COR-L47 (cell line): ENCODE measurements at regions not wholly inside any gene's neighbourhood (a gene's known extent, or its start where the extent isn't known, plus 50 kb on each side); places are given as distances from the start of the nearest gene placed in this dataset.

Experiments used
- DNase-seq: peaks from one replicate; lab custom pipeline; 2025; lab: John Stamatoyannopoulos, UW

DNA sequence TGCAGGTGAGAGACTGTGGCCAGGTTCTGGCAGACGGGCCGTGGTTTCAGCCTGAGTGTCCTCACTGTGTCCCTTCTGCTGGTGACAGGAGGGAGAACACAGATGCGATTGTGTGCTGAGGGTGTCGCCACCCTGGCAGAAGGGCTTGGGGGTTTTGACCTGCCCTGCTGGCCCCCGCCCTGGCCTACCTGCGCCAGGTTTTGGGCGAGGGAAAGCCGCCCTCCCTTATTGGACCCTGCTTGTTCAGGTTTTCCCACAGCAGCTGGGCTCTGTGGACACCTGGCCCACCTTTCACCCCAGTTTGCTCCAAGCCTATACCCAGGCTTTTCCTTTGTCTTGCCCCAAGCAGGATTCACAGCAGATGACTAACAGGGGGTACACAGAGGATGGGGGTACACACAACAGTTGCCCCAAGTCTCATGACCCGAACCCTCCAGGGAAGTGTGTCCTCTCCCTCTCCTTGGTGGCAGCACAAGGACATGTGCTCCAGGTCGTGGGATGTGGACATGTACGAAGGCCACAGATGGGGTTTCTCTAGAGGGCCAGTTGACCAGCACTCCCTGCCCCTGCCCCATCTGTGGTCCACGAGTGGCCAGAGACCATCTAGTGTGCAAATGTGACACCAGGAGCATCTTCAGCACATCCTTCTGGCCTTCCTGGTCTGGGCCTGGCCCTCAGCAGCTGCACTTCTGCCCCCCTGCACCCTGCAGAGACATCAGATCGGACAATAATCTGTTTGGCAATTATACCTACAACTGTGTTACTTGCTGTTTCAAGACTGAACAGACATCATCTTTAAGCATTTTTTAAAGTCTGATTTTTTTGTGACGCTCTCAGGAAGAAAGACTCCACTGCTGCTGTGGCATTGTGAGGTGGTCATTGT is 265.8 kb upstream of the IRX4 start:
- no peak for DNase-seq

DNA sequence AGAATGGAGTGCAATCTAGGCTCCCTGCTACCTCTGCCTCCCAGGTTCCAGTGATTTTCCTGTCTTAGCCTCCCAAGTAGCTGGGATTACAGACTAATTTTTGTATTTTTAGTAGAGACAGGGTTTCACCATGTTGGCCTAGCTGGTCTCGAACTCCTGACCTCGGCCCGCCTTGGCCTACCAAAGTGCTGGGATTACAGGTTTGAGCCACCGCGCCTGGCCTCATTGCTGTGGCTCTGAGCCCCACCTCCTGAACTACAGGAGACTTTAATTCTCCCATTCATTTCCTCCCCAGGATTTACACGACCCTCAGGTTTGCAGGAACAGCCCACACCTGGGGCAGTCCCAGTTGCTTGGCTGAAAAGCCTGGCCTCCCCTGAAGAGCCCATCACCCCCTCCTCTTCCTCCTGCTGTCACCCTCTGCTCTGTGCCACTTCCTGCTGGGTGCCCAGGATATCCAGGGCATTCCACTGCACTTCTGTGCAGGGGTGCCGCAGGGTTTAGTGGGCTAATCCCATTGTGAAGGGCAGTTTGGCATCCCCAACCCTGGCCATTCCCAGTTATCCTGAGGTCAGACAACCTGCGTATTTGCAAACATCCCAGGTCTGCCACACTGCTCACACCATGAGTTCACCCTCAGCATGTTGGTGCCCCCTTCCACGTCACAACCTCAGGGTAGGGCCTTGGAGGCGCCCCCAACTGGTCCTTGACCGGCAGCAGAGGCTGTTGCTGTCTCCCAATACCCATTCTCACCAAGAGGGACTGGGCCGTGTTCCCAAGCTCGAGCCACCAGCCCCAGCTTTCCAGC is 265.0 kb upstream of the IRX4 start:
- no peak for DNase-seq

DNA sequence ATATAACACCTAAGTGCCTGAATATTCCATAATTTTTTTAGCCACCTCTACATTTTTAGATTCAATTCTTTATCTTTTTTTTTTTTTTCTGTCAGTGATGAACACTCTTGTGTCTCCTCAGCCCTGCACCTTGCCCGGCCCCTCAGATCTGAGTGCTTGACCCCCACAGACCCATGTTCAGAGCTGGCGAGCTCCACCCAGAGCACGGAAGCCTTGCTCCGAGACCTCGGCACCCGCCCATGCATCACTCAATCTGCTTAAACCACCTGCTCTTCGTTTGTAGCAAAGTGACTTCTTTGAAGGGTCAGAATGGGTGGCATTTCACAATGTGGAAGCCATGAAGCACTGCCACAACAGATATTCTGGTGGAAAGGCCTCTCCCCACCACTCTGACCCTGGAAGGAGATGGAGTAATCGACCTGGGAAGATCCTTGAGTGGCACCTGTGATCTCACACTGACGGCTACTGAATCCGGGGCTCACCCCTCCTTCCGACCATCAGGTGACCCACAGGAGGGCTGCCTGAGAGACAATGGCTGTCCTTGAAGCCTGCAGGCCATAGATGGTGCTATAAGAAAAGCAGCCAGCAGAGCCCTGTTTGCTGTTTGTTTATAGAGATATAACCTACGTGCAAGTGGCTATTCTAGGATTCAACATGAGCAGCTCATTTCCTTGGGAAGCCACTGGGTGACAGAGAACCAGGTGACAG is 261.1 kb upstream of the IRX4 start:
- DNase-seq: no peak

DNA sequence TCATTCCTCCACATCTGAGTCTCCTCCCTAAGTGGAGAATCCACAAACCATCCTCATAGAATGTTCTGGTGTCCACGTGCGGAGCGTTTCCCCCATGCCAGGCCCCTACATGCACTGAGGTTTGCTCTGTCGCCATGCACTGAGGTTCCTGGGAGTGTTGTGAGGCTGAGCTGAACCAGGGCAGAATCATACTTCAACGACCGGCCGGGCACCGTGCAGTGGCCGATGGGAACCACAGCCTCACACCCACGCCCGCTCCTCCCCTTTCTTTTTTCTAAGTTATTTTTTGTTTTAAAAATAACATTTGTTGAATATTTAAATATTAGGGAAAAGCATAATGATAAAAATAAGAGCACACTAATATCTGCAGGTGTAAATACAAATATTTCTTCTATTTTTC is 260.4 kb upstream of the IRX4 start:
- DNase-seq: no peak

DNA sequence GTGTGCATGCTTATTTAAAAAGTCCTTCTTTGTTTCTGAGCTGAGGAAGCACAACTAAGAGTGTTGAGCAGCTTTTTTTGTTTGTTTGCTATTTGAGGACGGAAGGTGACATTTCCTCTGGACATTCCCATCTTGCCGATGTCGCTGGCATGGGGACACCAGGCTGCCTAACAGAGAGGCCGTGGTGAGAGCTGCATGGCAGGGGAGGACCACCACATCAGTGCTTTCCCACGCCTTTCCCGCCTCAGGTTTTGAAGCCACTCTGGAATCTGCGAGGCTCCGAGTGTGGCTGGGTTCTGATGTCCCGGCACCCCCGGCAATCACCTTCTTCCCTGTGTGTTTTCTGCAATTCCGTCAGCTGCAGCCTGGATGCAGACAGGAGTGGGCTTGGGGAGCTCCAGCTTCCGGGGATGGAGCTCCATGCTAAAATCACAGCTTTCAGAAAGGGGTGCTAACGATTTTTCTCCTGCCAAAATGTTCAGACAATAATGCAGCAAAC is 259.8 kb upstream of the IRX4 start:
- no peak for DNase-seq

DNA sequence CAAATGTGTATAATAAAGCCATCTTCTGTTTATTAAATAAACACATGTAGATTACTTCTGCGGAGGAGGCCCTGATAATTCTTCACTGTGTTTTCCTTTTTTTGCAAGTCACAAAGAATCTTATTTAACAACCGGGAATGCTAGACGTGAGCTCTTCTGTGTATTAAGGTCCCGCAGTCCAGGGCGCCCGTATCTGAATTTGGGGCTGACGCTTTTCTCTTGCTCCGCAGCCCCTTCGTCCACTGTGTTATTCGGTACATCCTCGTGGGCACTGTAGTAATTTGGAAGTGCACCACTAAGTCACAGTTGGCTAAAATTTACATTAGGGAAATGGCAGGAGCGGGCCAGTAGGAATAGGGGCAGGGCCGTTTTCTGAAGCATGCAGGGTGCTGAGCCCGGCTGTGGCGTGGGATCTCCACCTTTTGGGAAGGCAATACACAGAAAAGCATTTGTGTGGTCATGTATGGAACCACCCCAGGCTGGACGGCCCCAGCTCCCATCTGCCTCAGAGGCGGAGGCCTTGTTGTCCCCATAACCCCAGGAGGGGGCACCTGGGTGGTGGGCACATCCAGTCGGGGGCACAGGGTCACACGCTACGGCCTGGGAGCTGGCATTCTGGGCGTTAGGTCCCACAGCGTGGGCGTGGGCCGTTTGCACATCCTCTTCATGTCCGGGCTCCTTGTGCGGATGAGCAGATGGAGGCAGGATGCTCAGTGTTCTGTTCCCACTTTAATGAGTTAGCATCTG is 258.7 kb upstream of the IRX4 start:
- DNase-seq: no peak

DNA sequence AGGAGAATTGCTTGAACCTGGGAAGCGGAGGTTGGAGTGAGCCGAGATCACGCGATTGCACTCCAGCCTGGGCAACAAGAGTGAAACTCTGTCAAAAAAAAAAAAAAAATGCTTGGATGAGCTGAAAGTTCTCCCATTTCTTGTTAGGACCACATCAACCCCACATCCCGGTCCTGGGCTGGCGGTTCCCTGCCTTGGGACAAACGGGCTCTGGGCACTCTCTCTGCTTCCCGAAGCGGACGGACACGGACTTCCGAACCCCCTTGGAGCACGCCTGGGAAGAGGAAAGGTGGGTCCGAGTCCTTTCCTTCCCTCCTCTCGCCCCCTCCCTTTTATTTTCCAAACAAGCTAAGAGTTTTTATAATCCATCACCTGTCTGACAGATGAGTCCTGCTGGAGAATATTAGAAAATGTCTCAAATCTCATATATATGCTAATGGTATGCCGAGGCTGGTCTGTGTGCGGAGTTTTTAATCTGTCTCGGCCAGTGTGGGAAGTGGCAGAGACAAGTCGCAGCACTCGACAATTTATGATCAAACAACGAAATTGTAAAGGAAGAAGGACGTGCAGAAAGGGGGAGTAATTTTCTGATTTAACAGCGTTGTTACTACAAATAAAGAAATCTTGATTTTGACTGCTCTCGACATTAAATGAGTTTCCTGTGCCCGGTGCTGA is 257.9 kb upstream of the IRX4 start:
- no peak for DNase-seq

DNA sequence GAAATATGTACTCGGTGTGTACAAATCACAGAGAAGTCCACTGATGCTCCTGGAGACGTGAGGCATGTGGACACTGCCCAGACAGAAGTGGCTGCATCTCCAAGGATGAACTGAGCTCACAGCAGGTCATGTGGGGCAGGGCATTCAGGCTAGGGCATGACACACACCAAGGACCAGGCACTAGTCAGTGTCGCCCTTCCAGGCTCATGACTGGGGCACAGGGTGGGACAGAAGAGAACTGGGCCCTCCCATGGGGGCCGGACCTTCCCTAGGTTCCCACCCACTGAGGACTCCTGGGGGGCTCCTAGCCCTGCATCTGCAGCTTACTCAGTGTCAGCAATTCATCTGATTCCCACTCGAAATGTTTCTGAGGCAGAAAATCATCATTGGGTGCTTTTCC is 256.8 kb upstream of the IRX4 start:
- no peak for DNase-seq

DNA sequence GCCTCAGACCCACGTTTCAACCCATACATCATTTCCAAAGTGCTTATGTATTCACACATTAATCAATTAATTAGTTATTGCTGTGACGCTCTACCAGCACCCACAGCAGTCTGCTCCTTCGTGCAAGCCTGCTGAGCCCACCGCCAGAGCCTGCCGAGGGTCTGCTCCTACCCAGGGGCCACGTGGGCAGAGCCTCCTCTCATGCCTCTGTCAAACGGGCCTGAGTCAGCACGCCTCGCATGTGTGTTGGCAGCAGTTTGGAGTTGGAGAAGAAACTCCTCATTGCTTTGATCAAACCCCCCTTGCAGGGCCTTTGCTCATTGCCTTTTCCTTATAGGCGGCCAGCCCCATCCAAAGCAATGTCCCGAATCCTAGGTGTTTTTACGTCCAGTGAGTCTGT is 256.2 kb upstream of the IRX4 start:
- no peak for DNase-seq

DNA sequence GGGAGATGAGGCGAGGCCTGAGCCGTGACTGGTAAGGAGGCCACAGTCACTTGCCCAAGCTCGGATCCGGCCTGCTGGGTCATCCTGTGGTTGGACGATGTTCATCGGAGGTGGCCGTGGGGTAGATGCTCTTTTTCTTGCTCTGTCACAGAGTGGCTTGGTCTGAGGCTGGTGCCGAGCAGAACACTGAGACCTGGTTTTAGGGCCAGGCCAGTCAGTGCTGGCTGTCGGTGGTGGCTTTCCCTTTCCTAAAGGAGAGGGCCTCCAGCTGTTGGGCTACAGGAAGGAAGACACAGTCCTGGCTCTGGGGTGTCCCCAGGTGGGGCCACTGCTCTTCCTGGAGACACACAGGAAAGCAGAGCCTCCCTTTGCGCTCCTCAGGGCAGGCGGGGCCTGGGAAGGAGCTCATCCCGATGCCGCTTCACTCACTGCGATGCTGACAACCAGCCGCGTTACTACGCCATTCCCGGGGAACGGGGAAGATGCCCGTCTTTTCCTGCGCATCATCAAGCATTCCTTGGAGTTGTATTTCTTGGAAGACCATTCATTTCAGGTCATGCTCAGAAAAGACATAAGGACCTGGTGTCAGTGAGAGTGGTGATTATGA is 254.8 kb upstream of the IRX4 start:
- no peak for DNase-seq

DNA sequence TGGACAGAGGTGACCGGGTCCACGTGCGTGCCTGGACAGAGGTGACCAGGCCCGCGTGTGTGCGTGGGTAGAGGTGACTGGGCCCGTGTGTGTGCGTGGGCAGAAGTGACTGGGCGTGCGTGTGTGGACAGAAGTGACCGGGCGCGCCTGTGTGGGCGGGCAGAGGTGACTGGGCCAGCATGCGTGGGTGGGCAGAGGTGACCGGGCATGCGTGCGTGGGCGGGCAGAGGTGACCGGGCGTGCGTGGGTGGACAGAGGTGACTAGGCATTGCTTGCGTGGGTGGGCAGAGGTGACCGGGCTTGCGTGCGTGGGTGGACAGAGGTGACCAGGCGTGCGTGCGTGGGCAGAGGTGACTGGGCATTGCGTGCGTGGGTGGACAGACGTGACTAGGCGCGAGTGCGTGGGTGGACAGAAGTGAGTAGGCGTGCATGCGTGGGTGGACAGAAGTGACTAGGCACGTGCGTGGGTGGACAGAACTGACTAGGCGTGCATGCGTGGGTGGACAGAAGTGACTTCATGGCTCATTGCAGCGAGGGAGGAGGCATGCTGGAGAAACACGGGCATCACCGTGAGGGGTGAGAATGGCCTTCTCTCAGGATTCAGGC is 254.1 kb upstream of the IRX4 start:
- no peak for DNase-seq

DNA sequence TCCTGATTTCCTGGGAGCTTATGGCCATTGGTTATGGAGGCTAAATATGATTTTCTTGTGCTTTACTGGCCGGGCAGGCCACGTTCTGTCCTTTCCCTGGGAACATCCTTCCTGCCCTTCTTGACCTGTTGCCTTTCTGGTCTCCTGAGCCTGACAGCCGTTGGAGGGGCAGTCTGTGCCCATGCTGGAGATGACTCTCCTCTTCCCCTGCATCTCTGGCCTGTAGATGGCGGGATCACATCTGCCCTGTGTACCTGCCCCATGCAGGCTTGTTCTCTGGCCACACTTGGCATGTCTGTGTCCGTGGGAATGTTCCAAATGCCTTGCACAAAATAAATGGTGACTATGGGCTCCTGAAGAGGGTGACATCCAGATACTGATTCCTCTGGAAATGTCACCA is 253.1 kb upstream of the IRX4 start:
- no peak for DNase-seq

DNA sequence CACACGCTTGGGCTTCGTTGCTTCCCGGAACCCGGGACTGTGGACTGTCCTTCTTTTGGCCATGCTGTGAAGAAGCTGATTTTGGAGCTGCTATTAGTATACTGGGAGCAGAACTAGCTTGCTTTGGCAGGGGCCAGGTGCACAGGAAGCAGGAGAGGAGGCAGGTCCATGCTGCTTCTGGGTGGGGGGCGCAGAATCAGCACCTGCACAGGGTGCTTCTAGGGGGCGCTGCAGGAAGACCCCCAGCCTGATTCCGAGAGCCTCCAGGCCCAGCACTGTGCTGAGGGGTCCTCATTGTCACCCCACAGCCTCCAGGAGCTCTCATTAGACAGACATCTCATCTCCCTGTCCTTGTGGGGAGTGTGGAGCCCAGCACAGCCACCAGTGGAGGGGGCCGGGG is 252.6 kb upstream of the IRX4 start:
- no peak for DNase-seq

DNA sequence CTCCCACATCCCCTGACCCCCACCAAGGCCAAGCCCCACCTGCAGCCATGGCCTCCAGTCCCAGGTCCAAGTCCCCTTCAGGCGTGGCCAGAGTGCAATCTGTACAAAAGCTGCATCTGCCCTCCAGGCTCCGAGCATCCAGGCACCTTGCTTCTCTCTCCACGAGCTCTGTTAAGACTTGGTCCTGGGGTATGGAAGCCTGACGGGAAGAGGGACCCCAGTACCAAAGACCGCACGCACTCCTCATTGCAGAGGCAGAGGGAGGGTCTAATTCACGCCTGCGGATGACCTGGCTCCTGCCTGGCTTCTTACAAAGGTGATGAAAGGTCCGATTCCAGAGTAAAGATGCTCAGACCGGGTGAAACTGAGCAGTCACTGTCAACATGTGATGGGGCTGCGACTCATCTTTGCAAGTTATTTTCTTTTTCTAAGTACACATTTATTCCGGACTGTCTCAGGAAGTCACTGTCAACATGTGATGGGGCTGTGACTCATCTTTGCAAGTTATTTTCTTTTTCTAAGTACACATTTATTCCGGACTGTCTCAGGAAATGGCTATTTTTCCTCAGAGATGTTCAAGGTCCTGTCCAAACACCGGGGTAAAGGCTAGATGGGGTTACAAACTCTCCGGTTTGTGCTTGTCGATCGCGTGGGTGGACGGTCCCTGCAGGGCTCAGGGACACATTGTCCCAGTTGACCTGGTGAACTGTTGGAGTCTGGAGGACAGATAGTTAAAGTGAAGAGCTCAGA is 252.0 kb upstream of the IRX4 start:
- DNase-seq: no peak

DNA sequence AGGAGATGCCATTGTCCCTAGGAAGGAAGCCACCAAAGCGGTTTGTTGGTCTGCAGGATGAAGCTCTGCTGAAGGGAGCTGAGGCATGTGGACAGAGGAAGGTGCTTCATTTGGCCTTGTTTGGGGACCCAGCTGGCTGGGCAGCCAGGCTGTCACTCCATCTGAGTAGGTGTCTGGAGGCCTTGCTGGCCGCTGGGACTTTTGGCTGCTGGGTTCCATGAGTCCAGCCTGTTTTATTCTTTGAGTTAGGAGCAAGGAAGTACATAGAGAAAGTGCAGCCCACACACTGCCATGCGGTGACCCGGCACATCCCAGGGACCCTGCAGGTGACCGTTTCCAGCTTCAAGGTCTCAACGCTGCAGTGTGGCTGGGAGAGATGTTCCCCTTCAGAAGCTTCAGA is 251.2 kb upstream of the IRX4 start:
- DNase-seq: no peak

DNA sequence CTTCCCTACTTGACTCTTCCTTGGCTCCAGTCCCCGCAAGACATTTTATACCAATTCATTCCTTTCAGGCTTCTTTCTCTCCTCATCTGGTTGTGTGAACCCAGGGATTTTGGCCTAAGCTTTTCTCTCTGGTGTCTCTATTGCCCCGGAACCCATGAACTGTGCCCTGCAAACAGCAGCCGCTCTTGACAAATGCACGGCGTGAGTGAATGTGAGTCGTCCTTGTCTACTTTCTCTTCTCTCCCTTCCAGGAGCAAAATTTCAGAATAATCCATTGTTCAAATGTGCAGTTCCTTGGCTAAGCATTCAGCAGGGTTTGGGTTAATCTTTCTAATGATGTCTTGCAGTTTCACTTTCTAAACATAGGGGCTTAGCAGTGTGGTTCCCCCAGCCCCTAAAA is 250.4 kb upstream of the IRX4 start:
- DNase-seq: no peak

DNA sequence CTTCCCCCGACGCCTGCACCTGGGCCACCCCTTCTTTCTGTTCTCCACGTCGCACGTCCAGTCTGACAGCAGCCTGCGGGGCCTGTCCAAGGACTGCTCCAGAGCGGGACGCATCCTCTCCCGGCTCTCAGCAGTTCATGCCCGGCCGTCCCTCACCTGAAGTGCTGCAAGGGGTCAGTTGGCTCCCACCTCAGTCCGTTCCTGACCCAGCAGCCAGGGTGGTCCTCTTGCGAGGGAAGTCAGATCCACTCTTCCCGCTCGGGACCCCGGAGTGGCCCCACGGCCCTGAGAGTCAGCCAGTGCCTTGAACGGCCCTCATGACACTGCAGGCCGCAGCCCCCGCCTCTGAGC is 249.7 kb upstream of the IRX4 start:
- DNase-seq: no peak

DNA sequence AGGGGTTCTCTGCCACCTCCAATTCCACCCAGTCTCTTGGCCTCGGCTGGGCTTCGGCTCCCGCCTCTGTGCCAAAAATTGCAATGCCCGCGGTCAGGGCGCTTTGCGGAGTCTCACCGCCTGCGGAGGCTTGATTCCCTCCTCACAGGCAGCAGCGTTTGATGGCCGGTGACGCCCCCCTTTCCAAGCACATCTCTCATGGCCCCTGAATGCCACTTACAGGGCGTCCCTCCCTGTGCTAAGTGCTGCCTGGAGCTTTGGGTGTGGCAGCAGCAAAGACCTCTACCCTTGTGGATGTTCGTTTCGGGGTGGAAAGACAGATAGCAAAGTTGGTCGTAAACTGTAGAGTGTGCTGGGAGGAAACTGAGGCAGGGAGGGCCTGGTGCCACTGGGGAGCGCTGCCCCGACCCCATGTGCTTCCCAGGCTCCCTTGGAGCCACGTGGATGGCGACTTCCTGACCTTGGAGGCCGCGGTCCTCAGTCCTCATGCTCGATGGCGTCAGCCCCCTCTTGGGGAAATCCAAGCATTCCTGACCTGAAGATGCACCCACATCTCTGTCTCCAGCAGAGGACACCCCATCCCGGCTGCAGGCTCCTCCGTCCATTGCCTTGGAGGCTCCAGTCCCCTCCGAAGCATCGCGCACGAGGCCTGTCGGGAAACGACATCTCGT is 249.2 kb upstream of the IRX4 start:
- DNase-seq: no peak

DNA sequence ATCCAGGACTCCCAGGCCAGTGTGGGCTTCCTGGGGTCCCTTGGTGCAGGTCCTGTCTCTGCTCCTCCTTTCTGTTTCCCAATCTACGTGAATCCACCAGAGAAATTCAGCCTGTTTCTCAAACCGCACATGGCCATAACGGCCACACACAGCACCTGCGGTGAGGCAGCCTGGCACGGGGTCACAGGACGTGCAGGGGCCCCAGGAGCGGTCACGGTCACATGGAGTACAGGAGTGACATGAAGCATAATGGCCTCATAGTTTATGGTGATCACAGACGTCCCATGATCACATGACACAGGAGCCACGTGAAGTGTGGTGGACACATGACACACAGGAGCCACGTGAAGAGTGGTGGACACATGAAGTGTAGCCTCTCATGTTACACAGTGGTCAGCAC is 248.5 kb upstream of the IRX4 start:
- no peak for DNase-seq
